Mammary epithelial cell (primary cell): ENCODE measurements at regions not wholly inside any gene's neighbourhood (a gene's known extent, or its start where the extent isn't known, plus 50 kb on each side); places are given as distances from the start of the nearest gene placed in this dataset.

Experiments used
- EZH2 ChIP-seq: IDR thresholded peaks from 2 replicates; pipeline ENCODE4 v1.6.1; 2012; ENCODE audit warnings: low read length, inconsistent platforms, borderline replicate concordance
- TF ChIP-seq, protein P1 (sequence below), 2 donors: IDR thresholded peaks in 1 of 2; conservative IDR thresholded peaks in 1 of 2; 2 replicates each; pipeline ENCODE4 v1.5.1; 2011 to 2012; ENCODE audit warnings: inconsistent platforms in 2 of 2, low read length in 2 of 2, mild to moderate bottlenecking in 2 of 2, control low read depth in 1 of 2, low read depth in 1 of 2; ENCODE audit not compliant: insufficient read depth in 1 of 2; ENCODE audit errors: extremely low read depth in 1 of 2

DNA sequence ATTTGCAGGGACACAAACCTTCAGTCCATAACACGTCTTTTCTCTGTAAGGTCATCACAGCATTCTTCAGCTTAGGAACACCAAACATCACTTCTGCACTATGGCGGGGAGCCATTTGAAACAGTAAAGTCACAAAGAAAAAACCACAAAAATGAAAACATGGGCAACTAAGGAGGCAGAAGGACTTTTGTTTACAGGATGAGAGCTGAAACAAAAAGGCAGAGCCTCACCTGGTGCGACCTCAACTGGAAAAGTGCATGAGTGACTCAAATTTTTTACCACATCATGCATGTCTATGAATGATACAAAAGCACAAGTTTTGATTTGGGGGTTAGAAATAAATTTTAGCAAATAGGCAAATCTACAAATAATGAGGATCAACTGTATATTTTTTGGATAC, 68.2 kb upstream of the TNFAIP3 start:
- TF ChIP-seq, protein P1, sequence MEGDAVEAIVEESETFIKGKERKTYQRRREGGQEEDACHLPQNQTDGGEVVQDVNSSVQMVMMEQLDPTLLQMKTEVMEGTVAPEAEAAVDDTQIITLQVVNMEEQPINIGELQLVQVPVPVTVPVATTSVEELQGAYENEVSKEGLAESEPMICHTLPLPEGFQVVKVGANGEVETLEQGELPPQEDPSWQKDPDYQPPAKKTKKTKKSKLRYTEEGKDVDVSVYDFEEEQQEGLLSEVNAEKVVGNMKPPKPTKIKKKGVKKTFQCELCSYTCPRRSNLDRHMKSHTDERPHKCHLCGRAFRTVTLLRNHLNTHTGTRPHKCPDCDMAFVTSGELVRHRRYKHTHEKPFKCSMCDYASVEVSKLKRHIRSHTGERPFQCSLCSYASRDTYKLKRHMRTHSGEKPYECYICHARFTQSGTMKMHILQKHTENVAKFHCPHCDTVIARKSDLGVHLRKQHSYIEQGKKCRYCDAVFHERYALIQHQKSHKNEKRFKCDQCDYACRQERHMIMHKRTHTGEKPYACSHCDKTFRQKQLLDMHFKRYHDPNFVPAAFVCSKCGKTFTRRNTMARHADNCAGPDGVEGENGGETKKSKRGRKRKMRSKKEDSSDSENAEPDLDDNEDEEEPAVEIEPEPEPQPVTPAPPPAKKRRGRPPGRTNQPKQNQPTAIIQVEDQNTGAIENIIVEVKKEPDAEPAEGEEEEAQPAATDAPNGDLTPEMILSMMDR (conservative IDR thresholded peaks at IDR 0.05 in 1 of 2, IDR thresholded peaks at IDR 0.05 in 1 of 2; ENCODE audit: extremely low read depth in 1 of 2, insufficient read depth in 1 of 2, low read depth in 1 of 2, low read length in 2 of 2), result no peak
- TF ChIP-seq EZH2, result no peak
